KMS-11 (cell line): ENCODE measurements at regions not wholly inside any gene's neighbourhood (a gene's known extent, or its start where the extent isn't known, plus 50 kb on each side); places are given as distances from the start of the nearest gene placed in this dataset.

Experiments used
- H2AFZ ChIP-seq: fragments of 200-600 bp; sonication (generic); 2 replicates; pipeline ENCODE4 v1.6.1; 2016; ENCODE audit warnings: antibody characterized with exemption, mixed run types, low read depth
- H3K27ac ChIP-seq: fragments of 200-600 bp; sonication (generic); 2 replicates; pipeline ENCODE4 v1.6.1; 2016; ENCODE audit warnings: mild to moderate bottlenecking, mixed run types
- H3K27me3 ChIP-seq: fragments of 200-600 bp; sonication (generic); 2 replicates; pipeline ENCODE4 v1.6.1; 2017; ENCODE audit warnings: mild to moderate bottlenecking, low read depth, mixed run types, moderate library complexity; ENCODE audit not compliant: insufficient read depth
- H3K36me3 ChIP-seq: fragments of 200-600 bp; sonication (generic); 2 replicates; pipeline ENCODE4 v1.6.1; 2017; ENCODE audit warnings: mild to moderate bottlenecking, mixed run types; ENCODE audit not compliant: insufficient read depth
- H3K4me1 ChIP-seq: fragments of 200-600 bp; sonication (generic); 2 replicates; pipeline ENCODE4 v1.6.1; 2016; ENCODE audit warnings: mild to moderate bottlenecking, low read depth, mixed run types; ENCODE audit not compliant: poor library complexity, severe bottlenecking
- H3K4me2 ChIP-seq: fragments of 200-600 bp; sonication (generic); 2 replicates; pipeline ENCODE4 v1.7.0; 2016; ENCODE audit warnings: mild to moderate bottlenecking, mixed run types
- H3K4me3 ChIP-seq: fragments of 200-600 bp; sonication (generic); IDR thresholded peaks from 2 replicates; pipeline ENCODE4 v1.6.1; 2017; ENCODE audit warnings: low read depth, low read length, mixed read lengths; ENCODE audit not compliant: insufficient read depth
- H3K79me2 ChIP-seq: fragments of 200-600 bp; sonication (generic); 2 replicates; pipeline ENCODE4 v1.6.1; 2016; ENCODE audit warnings: low read depth, mixed run types; ENCODE audit not compliant: insufficient read depth
- H3K9ac ChIP-seq: fragments of 200-600 bp; sonication (generic); 2 replicates; pipeline ENCODE4 v1.6.1; 2016; ENCODE audit warnings: mild to moderate bottlenecking, mixed run types
- H4K20me1 ChIP-seq: fragments of 200-600 bp; sonication (generic); 2 replicates; pipeline ENCODE4 v1.6.1; 2016; ENCODE audit warnings: mild to moderate bottlenecking, mixed run types; ENCODE audit not compliant: insufficient read depth
- TF ChIP-seq, protein P1 (sequence below): fragments of 200-600 bp; sonication (generic); conservative IDR thresholded peaks from 2 replicates; pipeline ENCODE4 v1.6.1; 2017; ENCODE audit warnings: low read depth, mild to moderate bottlenecking, antibody characterized with exemption, low read length, moderate library complexity, mixed read lengths

DNA sequence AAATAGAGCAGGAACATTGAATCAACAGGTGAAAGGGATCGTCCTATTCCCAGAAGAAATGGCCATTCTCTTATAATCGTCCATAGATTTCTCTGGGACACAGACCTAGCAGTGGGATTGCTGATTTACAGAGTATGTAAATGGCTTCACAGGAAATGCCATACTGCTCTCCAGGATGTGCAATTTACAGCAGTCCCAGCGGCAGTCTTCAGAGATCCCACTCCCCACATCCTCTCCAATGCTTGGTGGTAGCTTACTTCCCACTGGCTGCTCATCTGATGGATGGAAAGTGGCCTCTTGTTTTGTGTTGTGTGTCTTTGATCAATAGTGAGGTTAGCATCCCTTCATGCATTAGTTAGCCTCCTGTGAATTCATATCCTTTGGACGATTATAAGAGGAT lies 58.1 kb upstream of the PRMT8 start:
- Histone ChIP-seq H3K4me1 (no peaks in the 10 kb centered on the region), H2AFZ (peak overlapping the region; percentile 67; the same call in 1 of the 2 replicates), H3K27me3 (no peaks in the 10 kb centered on the region), H3K27ac (no peak overlapping the region), H3K4me3 (no peak overlapping the region), H3K36me3 (no peaks in the 10 kb centered on the region), H4K20me1 (no peaks in the 10 kb centered on the region), H3K9ac (no peak overlapping the region), H3K4me2 (no peak overlapping the region), H3K79me2 (no peaks in the 10 kb centered on the region)
- TF ChIP-seq, protein P1, sequence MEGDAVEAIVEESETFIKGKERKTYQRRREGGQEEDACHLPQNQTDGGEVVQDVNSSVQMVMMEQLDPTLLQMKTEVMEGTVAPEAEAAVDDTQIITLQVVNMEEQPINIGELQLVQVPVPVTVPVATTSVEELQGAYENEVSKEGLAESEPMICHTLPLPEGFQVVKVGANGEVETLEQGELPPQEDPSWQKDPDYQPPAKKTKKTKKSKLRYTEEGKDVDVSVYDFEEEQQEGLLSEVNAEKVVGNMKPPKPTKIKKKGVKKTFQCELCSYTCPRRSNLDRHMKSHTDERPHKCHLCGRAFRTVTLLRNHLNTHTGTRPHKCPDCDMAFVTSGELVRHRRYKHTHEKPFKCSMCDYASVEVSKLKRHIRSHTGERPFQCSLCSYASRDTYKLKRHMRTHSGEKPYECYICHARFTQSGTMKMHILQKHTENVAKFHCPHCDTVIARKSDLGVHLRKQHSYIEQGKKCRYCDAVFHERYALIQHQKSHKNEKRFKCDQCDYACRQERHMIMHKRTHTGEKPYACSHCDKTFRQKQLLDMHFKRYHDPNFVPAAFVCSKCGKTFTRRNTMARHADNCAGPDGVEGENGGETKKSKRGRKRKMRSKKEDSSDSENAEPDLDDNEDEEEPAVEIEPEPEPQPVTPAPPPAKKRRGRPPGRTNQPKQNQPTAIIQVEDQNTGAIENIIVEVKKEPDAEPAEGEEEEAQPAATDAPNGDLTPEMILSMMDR = no peak

GRCh38 chr12:3436461-3437065 lies 54.4 kb upstream of the PRMT8 start:
- TF ChIP-seq, protein P1 = no peak
- no peaks in the 10 kb centered on the region for H3K27me3 ChIP-seq
- H3K4me3 ChIP-seq = no peak overlapping the region
- H3K9ac ChIP-seq = no peak overlapping the region
- H4K20me1 ChIP-seq = no peaks in the 10 kb centered on the region
- no peaks in the 10 kb centered on the region for H3K4me1 ChIP-seq
- H2AFZ ChIP-seq = no peak overlapping the region
- no peak overlapping the region for H3K4me2 ChIP-seq
- no peaks in the 10 kb centered on the region for H3K36me3 ChIP-seq
- no peaks in the 10 kb centered on the region for H3K79me2 ChIP-seq
- H3K27ac ChIP-seq = no peak overlapping the region

GRCh38 chr12:3437986-3438385 lies 53.0 kb upstream of the PRMT8 start:
- H3K79me2 ChIP-seq = no peaks in the 10 kb centered on the region
- no peak overlapping the region for H3K9ac ChIP-seq
- no peak overlapping the region for H3K27ac ChIP-seq
- no peaks in the 10 kb centered on the region for H3K27me3 ChIP-seq
- no peak overlapping the region for H3K4me2 ChIP-seq
- H3K4me1 ChIP-seq = no peaks in the 10 kb centered on the region
- H2AFZ ChIP-seq = no peak overlapping the region
- H4K20me1 ChIP-seq = no peaks in the 10 kb centered on the region
- H3K36me3 ChIP-seq = no peaks in the 10 kb centered on the region
- no peak overlapping the region for H3K4me3 ChIP-seq
- TF ChIP-seq, protein P1 = no peak

DNA sequence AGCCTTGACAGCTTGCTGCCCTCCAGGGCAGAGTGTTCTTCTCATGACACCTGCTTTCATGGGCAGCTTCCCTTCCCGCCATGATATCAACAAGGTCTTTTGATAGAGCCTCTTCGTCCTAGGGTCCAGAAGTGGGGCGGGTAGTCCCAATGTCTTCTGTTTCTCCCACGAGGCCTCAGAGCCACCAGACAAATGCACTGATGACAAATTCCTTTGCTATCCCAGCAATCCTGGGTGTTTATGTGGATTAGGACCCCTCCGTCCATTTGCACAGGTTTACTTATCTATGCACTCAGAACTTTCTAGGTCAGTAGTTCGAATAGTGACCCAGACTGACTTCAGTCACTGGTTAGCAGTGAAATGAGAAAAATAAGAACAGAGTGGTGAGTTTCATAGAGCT lies 52.6 kb upstream of the PRMT8 start:
- Histone ChIP-seq H3K27me3 (no peaks in the 10 kb centered on the region), H3K79me2 (no peaks in the 10 kb centered on the region), H3K9ac (no peak overlapping the region), H4K20me1 (no peaks in the 10 kb centered on the region), H2AFZ (no peak overlapping the region), H3K4me3 (no peak overlapping the region), H3K36me3 (no peaks in the 10 kb centered on the region), H3K4me1 (no peaks in the 10 kb centered on the region), H3K27ac (no peak overlapping the region), H3K4me2 (no peak overlapping the region)
- TF ChIP-seq, protein P1 = no peak
